ENCODE measurements at regions not wholly inside any gene's neighbourhood (a gene's known extent, or its start where the extent isn't known, plus 50 kb on each side); places are given as distances from the start of the nearest gene placed in this dataset.
A peak's percentile ranks its signal among the peaks of the same experiment; 100 is the strongest.
"Not testable (repeated sequence)": the region's sequence is repeated elsewhere in the genome, so short reads cannot be mapped to it uniquely, and the experiment has no call there.

DNA sequence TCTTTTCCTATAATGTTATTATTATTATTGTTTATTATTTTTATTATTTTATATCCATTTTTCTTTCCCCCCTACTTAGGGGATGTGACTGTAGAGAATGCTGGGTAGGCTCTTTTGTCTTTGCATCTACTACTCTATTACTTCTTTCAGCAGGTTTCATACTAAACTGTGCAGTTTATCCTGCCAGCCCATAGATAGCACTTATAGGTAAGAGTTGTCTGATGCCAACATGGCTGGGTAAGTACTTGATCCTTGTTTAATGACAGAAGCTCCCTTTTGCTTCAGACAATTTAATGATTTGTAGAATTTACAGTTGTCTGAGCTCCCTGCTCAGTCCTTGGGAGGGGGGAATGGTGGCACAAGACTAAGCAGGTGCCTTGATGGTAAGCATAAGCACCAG lies 262.9 kb upstream of the CDH2 start:
- DNase-seq (ENCODE audit: low read depth, low spot score) = no peak

DNA sequence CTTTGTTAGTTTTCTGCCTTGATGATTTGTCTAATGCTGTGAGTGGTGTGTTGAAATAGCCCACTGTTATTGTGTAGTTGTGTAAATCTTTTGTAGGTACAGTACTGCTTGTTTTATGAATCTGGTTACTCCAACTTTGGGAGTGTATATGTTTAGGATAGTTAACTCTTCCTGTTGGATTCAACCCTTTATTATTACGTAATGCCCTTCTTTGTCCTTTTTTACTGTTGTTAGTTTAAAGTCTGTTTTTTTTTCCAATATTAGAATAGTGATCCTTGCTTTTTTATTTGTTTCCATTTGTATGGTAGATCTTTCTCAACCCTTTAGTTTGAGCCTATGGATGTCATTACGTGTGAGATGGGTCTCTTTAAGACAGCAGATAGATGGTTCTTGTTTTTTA lies 261.5 kb upstream of the CDH2 start:
- no peak for DNase-seq (ENCODE audit: low read depth, low spot score)

GRCh38 chr18:28432339-28432738 lies 255.4 kb upstream of the CDH2 start:
- DNase-seq (ENCODE audit: low read depth, low spot score) = no peak

DNA sequence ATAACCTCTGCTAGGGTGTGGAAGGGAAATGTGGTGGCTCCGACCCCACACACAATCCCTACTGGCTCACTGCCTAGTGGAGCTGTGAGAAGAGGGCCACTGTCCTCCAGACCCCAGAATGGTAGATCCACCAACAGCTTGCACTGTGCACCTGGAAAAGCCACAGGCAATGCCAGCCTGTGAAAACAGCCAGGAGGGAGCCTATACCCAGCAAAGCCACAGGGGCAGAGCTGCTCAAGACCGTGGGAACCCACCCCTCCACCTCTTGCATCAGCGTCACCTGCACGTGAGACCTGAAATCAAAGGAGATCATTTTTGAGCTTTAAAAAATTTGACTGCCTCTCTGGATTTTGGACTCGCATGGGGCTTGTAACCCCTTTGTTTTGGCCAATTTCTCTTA lies 249.0 kb upstream of the CDH2 start:
- no peak for DNase-seq (ENCODE audit: low read depth, low spot score)

DNA sequence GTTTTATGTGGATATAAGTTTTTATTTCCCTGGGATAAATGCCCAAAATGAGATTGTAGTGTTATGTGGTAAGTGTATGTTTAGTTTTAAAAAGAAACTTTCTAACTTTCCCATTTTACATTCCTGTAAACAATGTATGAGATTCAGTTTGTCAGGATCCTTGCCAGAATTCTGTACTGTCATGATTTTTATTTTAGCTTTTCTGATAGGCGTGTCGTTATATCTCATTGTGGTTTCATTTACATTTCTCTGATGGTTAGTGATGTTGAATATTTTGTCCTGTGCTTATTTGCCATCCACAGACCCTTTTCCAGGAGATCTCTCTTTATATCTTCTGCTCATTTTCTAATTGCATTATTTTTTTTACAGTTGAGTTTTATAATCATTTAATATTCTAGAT lies 245.6 kb upstream of the CDH2 start:
- DNase-seq (ENCODE audit: low read depth, low spot score) = peak; percentile 20

DNA sequence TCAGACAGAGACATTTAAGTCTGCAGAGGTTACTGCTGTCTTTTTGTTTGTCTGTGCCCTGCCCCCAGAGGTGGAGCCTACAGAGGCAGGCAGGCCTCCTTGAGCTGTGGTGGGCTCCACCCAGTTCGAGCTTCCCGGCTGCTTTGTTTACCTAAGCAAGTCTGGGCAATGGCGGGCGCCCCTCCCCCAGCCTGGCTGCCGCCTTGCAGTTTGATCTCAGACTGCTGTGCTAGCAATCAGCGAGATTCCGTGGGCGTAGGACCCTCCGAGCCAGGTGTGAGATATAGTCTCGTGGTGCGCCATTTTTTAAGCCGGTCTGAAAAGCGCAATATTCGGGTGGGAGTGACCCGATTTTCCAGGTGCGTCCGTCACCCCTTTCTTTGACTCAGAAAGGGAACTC lies 245.0 kb upstream of the CDH2 start:
- not testable (repeated sequence) for DNase-seq (ENCODE audit: low read depth, low spot score)

DNA sequence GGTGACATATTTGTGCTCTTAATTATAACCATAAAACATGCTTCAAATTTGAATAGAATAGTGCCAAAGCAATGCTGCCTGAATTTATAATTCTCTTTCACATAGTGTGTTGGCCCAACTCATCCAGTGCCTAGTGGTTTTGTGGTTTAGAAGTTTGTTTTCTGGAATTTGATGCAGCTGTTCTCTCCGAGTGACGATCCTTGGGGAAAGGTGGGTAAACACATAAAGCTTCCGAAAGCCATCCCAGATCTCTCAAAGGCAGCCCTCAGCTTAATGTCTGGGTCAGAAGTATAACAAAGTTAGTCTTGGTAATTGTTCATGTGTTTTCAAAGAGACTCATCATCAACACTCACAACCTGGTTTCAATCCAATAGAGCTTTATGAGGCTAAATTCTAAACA lies 235.6 kb upstream of the CDH2 start:
- DNase-seq (ENCODE audit: low read depth, low spot score) = no peak

GRCh38 chr18:28411806-28412205 lies 234.9 kb upstream of the CDH2 start:
- no peak for DNase-seq (ENCODE audit: low read depth, low spot score)

- no peak for DNase-seq (ENCODE audit: low read depth, low spot score)
Measured at GRCh38 chr18:28409811-28410210, 232.9 kb upstream of the CDH2 start.

DNA sequence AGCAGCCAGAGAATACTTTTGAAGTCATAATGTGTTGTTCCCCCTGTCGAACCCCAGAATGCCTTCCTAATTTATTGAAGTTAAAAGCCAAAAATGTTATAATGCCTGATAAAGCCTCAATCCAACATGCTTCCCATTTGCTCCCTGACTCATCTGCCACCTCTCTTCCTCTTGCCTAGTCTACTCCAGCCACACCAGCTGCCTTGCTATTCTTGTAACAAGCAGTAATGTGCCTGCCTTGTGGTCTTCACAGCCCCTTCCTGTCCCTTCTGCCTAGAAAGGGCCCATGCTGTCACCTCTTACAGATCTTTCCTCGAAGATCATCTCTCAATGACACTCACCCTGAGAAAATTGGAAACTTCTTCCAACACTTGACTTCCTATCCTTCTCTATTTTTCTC lies 231.6 kb upstream of the CDH2 start:
- no peak for DNase-seq (ENCODE audit: low read depth, low spot score)

DNA sequence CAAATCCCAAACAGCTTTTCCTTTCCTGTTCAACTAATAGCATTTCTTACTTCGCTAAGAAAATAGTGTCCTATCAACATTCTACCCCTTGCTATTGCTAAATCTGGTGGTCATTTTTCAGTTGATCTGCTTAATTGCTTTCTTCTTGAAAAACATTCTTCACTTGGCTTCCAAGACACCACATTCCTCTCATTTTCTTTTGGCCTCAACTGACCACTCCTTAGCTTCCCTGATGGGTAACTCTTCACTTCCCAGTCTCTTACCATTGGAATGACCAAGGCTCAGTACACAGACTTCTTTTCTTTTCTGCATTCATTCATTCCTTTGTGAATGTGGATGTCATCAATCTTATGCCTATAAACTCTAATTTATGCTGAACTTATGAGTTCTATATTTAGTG lies 230.8 kb upstream of the CDH2 start:
- no peak for DNase-seq (ENCODE audit: low read depth, low spot score)

DNA sequence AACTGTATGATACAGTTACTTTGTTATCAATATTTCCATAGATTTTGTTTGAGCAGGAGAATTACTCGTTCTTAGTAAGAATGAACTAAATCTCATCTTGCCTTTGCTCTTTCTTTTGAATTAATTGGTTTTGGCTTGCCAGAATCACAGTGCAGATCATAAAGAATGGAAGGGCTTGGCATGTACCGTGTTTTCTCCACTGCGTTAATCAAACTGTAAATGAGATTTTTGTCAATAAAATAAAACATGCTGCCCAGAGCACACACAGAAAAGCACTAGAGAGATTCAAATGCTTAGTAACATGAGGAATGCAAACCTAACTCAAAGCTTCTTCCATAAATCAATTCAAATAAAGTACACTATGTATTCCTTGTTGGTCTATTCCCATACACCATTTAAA lies 229.6 kb upstream of the CDH2 start:
- no peak for DNase-seq (ENCODE audit: low read depth, low spot score)

DNA sequence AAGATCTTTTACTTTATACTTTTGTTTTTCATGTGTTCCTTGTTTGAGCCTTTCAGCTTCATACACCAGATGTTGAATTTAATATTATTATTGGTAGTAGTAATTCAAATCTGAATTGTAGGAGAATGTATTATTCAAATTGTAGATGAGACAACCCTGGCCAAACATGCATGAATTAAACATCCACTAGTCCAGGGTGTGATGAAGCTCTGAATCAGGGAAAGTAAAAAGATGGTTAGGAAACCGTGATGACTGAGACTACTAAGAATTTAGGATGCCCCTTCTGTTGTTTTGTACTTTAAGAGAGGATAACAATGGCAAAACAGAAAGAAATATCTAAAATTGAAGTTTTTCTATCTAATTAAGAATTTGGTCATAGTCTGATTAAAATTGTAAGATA lies 227.8 kb upstream of the CDH2 start:
- DNase-seq (ENCODE audit: low read depth, low spot score) = no peak

- DNase-seq (ENCODE audit: low read depth, low spot score) = no peak
Measured at GRCh38 chr18:28399781-28400362, 222.9 kb upstream of the CDH2 start.

DNA sequence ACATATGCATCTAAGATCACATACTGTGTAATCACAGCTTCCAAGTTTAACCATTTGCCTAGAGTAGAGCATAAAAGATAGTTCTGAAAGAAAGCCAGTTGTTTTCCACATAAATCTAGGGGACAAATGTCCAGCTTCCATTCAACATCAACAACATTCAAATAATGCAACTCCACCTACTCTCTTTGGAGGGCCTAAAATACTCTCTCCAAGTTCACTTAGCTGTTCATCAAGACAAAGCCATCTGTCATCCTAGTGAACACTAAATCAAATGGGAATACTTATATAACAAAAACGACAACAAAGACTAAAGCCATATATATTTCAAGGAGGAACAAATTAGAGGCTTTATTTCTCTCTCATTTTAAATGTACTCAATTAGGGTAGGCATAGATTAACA lies 221.5 kb upstream of the CDH2 start:
- no peak for DNase-seq (ENCODE audit: low read depth, low spot score)

GRCh38 chr18:28390022-28390421 lies 213.1 kb upstream of the CDH2 start:
- no peak for DNase-seq (ENCODE audit: low read depth, low spot score)

DNA sequence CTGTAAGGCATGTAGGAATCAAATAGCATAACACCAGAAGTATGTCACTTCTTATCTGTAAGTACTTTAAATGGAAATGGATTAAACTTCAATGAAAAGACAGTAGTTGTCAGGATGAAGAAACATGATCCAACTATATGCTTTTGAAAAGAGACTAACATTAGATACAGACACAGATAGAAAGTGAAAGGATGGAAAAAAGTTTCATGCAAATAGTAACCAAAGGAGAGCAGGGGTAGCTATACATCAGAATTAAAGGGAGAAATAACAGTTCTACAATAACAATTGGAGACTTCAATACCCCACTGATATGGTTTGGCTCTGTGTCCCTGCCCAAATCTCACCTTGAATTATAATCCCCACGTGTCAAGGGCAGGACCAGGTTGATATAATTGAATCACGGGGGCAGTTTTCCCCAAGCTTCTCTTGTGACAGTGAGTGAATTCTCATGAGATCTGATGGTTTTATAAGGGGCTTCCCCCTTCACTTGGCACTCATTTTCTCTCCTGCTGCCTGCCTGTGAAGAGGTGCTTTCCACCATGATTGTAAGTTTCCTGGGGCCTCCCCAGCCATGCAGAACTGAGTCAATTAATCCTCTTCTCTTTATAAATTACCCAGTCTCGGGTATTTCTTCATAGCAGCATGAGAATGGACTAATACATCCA lies 205.4 kb upstream of the CDH2 start:
- no peak for DNase-seq (ENCODE audit: low read depth, low spot score)

DNA sequence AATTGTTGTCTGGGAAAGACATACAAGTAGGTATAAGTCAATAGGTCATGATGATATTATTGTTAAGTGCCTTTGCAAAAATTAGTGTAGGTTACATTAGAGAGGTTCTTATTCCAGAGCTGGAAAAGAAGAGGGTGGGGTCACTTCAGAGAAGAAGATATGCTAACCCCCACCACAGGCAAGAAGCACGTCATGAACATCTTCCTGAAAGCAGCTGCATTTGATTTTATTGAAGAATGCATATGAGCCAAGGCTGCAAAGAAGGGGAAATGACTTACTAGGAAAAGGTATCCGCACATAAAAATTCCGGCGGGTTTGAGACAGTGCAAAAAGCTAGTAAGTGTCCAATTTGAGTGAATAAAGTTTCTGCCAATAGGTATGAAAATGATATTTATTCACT lies 195.3 kb upstream of the CDH2 start:
- DNase-seq (ENCODE audit: low read depth, low spot score) = no peak

DNA sequence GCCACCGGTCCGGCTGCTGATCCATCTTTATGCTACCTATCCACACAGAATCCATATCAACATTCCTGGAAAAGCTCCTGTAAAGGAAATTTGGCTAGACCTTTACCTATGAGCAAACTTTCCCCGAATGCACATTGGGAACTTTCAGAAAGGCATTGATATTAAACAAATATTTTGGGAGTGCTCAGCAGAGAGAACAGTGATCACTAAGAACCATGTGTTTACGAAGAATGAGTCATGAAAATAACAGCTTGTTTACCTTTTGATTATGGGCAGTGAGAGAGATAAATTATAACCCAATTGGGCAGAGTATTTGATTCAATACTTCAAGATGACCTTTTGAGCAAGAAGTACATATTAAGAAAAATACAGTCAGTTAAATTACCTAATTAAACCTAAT lies 189.7 kb upstream of the CDH2 start:
- no peak for DNase-seq (ENCODE audit: low read depth, low spot score)

GRCh38 chr18:28365411-28365831 lies 188.5 kb upstream of the CDH2 start:
- no peak for DNase-seq (ENCODE audit: low read depth, low spot score)

GRCh38 chr18:28363124-28363523 lies 186.2 kb upstream of the CDH2 start:
- no peak for DNase-seq (ENCODE audit: low read depth, low spot score)

DNA sequence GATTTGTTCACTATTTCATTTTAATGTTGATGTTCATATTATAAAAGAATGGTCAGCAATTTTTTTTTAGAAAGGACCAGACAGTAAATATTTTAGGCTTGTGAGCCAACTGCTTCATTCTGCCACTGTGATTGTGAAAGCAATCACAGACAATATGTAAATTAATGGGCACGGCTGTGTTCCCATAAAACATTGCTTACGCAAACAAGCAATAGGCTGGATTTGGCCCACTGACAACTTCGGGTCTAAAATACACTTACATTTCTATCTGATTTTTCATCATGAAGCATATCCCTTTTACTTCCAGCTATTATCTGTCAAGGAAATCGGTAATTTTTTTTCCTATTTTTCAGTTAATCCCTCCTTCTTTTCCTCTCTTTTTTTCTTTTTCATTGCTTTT lies 182.2 kb upstream of the CDH2 start:
- DNase-seq (ENCODE audit: low read depth, low spot score) = no peak

GRCh38 chr18:28357766-28358401 lies 181.0 kb upstream of the CDH2 start:
- DNase-seq (ENCODE audit: low read depth, low spot score) = peak; percentile 60
